ENCODE measurements at regions not wholly inside any gene's neighbourhood (a gene's known extent, or its start where the extent isn't known, plus 50 kb on each side); places are given as distances from the start of the nearest gene placed in this dataset.

GRCh38 chr5:98997000-98997399 is 68.2 kb upstream of the CHD1 start:
- Histone ChIP-seq H3K27ac (no peak overlapping the region), H3K9me3 (no peaks in the 10 kb centered on the region), H3K27me3 (no peaks in the 10 kb centered on the region), H3K36me3 (no peaks in the 10 kb centered on the region), H3K4me1 (peaks cover 0 to 5% (median 0%) of the 10 kb centered on the region in 3 donors), H3K4me3 (no peak overlapping the region)
- TF ChIP-seq, protein P1, sequence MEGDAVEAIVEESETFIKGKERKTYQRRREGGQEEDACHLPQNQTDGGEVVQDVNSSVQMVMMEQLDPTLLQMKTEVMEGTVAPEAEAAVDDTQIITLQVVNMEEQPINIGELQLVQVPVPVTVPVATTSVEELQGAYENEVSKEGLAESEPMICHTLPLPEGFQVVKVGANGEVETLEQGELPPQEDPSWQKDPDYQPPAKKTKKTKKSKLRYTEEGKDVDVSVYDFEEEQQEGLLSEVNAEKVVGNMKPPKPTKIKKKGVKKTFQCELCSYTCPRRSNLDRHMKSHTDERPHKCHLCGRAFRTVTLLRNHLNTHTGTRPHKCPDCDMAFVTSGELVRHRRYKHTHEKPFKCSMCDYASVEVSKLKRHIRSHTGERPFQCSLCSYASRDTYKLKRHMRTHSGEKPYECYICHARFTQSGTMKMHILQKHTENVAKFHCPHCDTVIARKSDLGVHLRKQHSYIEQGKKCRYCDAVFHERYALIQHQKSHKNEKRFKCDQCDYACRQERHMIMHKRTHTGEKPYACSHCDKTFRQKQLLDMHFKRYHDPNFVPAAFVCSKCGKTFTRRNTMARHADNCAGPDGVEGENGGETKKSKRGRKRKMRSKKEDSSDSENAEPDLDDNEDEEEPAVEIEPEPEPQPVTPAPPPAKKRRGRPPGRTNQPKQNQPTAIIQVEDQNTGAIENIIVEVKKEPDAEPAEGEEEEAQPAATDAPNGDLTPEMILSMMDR (IDR thresholded peaks at IDR 0.05) = no peak
- TF ChIP-seq POLR2A (IDR thresholded peaks at IDR 0.05) = no peak
- DNase-seq = no peak
- intact Hi-C loops (cut with DNase I) = no loop called here
- 87 to 100% methylated on average over 2 to 3 of the region's 5 CpGs for WGBS, 2 donors

GRCh38 chr5:98994611-98995010 is 65.8 kb upstream of the CHD1 start:
- 66% methylated on average over 4 of the region's 4 CpGs for WGBS, 2 donors
- intact Hi-C loops (cut with DNase I) = no loop called here
- Histone ChIP-seq H3K4me1 (peaks cover 0 to 5% (median 0%) of the 10 kb centered on the region in 3 donors), H3K36me3 (no peaks in the 10 kb centered on the region), H3K4me3 (no peak overlapping the region), H3K9me3 (no peaks in the 10 kb centered on the region), H3K27ac (no peak overlapping the region), H3K27me3 (no peaks in the 10 kb centered on the region)
- TF ChIP-seq, protein P1 (IDR thresholded peaks at IDR 0.05) = no peak
- no peak for TF ChIP-seq POLR2A (IDR thresholded peaks at IDR 0.05)
- DNase-seq = no peak

DNA sequence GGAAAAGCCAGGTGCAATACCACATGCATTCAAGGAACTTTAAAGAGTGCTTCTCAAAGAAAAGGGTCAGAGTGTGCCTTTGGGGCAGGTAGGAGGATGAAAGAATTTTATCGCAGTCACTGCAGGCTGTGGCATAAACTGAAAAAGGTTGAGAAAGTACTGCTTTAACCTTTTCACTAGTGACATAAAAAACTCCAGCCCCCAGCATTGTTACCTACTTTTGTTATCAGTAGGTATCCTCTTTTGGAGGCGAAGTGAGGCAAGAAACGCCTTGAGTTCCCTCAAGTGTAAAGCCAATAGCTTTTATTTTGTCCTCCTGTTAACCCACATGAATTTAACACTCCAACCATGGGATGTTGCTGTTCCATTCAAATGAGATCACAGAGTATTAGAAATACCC is 64.7 kb upstream of the CHD1 start:
- Histone ChIP-seq H3K4me1 (no peaks in the 10 kb centered on the region), H3K27ac (no peak overlapping the region), H3K36me3 (no peaks in the 10 kb centered on the region), H3K27me3 (no peaks in the 10 kb centered on the region), H3K9me3 (no peaks in the 10 kb centered on the region), H3K4me3 (no peak overlapping the region)
- 39 to 60% methylated on average over 3 of the region's 3 CpGs for WGBS, 2 donors
- no peak for DNase-seq
- intact Hi-C loops (cut with DNase I) = no loop called here
- TF ChIP-seq, protein P1 (IDR thresholded peaks at IDR 0.05) = no peak
- no peak for TF ChIP-seq POLR2A (IDR thresholded peaks at IDR 0.05)

GRCh38 chr5:98992552-98992951 is 63.7 kb upstream of the CHD1 start:
- TF ChIP-seq, protein P1 (IDR thresholded peaks at IDR 0.05) = no peak
- TF ChIP-seq POLR2A (IDR thresholded peaks at IDR 0.05) = no peak
- intact Hi-C loops (cut with DNase I) = no loop called here
- H3K36me3 ChIP-seq = no peaks in the 10 kb centered on the region
- DNase-seq = no peak
- H3K4me1 ChIP-seq = no peaks in the 10 kb centered on the region
- H3K9me3 ChIP-seq = no peaks in the 10 kb centered on the region
- H3K4me3 ChIP-seq = no peak overlapping the region
- H3K27me3 ChIP-seq = no peaks in the 10 kb centered on the region
- H3K27ac ChIP-seq = no peak overlapping the region

DNA sequence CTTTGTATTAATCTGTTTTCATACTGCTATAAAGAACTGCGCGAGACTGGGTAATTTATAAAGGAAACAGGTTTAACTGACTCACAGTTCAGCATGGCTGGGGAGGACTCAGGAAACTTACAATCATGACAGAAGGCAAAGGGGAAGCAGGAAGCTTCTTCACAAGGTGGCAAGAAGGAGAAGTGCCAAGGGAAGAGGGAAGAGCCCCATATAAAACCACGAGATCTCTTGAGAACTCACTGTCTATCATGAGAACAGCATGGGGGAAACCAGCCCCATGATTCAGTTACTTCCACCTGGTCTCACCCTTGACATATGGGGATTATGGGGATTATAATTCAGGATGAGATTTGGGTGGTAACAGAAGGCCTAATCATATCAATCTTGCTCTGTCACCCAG is 60.9 kb upstream of the CHD1 start:
- no peaks in the 10 kb centered on the region for H3K4me1 ChIP-seq
- H3K27ac ChIP-seq = no peak overlapping the region
- H3K9me3 ChIP-seq = no peaks in the 10 kb centered on the region
- no peak for TF ChIP-seq POLR2A (IDR thresholded peaks at IDR 0.05)
- TF ChIP-seq, protein P1 (IDR thresholded peaks at IDR 0.05) = no peak
- intact Hi-C loops (cut with DNase I) = no loop called here
- DNase-seq = no peak
- no peaks in the 10 kb centered on the region for H3K36me3 ChIP-seq
- WGBS, 2 donors = 32 to 61% methylated on average over 3 of the region's 3 CpGs
- H3K4me3 ChIP-seq = no peak overlapping the region
- H3K27me3 ChIP-seq = no peaks in the 10 kb centered on the region

Data from esophagus squamous epithelium (tissue), 5 donors.